Ammon's horn (tissue), 1 donor: ENCODE measurements at regions not wholly inside any gene's neighbourhood (a gene's known extent, or its start where the extent isn't known, plus 50 kb on each side); places are given as distances from the start of the nearest gene placed in this dataset.
A peak's percentile ranks its signal among the peaks of the same experiment; 100 is the strongest.

Experiments
- DNase-seq: peaks from one replicate; pipeline ENCODE4 v3.0.0-alpha.2; 2016; ENCODE audit warnings: low spot score

- no peak for DNase-seq
Measured at GRCh38 chrX:36436361-36436760, 516.8 kb downstream of the CFAP47 start.

- no peak for DNase-seq
Measured at GRCh38 chrX:36443007-36443406, 523.5 kb downstream of the CFAP47 start.

DNA sequence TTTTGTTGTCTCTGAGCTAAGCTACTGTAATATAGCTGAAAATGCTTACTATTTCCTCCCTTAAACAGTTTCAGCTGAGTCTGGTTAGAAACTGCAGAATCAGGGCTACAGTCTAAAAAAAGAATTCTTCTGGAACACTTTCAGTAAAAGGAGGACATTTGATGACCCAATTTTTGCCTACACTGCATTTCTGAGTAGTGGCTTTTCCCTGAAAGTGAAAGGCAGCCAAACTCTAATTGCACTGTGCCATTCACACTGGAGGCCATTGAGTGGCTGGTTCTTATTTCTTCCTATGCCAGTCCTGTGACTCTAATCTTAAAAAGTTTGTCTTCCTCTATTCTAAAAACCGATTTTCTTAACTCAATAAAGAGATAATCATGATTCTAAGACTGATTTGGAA is 526.0 kb downstream of the CFAP47 start:
- DNase-seq = peak; percentile 3

GRCh38 chrX:36462142-36462541 is 542.6 kb downstream of the CFAP47 start:
- DNase-seq = no peak

DNA sequence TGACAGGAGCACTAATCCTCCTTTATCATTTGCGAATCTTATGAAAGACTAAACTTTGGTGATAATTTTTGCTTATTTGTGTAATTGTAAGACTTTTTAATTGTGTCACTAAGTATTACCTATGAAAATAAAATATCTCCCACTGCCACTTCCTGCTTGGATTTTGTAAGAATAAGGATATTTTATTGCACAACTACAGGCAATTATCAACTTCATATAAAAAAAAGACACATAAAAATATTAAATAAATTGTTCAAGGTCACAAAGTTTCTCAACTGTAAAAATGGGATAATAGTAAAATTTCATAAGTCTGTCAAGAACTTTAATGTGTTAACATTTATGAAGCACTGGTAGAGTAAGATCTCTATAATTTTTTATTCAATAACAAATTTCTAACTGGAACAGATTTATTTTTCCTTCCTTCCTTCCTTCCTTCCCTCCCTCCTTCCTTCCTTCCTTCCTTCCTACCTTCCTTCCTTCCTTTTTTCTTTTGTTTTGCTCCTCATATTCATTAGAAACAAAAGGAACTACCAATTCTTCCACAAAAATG is 527.6 kb upstream of the FAM47C start:
- no peak for DNase-seq

DNA sequence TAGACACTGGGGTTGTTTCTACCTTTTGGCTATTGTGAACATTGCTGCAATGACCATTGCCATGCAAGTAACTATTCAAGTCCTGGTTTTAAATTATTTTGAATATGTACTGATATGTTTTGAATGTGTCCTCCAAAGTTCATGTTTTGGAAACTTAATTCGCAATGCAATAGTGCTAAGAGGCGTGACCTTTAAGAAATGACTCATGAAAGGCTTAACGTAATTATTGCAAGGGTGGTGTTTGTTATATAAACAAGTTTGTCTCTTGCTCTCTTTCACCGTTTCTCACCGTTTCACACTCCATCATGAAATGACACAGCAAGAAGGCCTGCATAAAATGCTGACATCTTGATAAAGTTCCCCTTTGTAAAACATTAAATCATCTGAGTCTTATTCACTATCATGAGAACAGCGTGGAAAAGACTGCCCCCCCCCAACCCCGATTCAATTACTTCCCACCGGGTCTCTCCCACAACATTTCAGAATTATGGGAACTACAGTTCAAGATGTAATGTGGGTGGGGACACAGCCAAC is 506.9 kb upstream of the FAM47C start:
- no peak for DNase-seq

DNA sequence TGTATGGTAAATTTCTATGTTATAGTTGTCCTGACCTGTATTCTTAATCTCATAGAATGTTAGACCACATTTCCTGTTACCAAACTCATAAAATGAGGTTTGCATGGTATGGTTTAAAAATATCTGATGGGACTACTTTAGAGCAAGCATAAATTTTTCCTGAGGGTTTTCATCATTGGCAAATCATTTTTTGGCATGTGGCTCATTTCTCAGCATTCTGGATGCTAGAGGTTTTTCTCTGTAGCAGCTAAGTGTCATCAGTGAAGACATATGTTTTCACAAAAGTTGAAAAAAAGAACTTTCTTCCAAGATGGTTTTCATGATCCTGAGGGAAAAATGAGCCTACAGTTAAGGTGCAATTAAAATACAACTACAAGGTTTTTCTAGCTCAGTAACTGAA is 503.5 kb upstream of the FAM47C start:
- DNase-seq = no peak

GRCh38 chrX:36508042-36508441 is 500.1 kb upstream of the FAM47C start:
- DNase-seq = no peak

- no peak for DNase-seq
Measured at GRCh38 chrX:36510736-36511135, 497.4 kb upstream of the FAM47C start.

DNA sequence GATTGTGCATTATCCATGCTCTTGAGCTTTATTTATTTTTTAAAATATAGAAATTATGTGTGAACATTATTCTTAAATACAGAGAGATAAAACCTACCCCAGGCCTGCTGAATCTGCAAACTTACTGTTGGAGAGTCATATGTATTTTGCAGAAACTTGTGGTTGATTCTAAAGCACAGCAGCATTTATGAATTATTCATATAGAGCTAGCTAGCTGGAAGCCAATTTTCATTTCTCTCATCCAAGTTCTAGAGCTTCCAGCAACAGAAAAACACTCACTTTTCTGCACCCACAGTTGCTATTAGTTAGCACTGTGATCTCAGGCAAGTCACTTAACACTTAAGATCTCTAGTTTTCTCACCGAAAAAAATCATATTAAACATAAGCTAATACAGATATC is 479.5 kb upstream of the FAM47C start:
- DNase-seq = peak; percentile 1

DNA sequence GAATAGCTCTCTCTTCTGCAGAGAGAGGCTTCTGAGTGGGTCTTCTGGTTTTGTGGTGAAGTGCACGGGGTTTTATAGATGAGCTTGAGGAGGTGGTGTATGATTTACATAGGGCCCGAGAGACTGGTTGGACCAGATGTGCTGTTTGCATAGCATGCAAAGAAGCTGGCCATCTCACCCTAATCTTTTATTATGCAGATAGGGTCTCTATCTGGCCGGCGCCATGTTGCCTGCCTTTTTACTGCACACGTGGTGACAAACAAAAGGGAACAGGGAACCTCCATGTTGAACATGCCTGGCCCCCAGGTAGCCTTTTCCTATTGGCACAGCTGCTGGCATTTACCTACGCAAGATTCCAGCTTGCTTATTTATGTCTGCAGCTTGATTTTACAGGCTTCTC is 473.3 kb upstream of the FAM47C start:
- DNase-seq = no peak

- DNase-seq = no peak
Measured at GRCh38 chrX:36543499-36543898, 464.7 kb upstream of the FAM47C start.

DNA sequence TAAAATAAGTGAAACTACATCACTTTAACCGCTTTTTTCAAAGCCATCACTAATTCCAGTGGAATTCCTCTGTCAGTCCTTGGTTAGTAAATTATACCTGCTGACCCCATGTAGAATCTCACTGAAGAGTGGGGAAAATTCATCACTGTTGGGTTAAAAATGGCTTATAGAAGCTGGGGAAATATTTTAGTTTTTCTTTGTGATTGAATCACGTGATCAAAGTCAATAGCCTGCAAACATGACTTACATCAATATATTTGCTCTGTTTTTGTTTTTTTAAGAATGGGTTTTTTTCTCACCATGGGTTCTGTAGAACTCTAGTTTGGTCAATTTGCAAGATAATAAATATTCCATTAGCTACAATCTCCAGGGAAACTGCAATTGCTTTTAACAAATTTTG is 445.2 kb upstream of the FAM47C start:
- DNase-seq = no peak

GRCh38 chrX:36568946-36569345 is 439.2 kb upstream of the FAM47C start:
- DNase-seq = no peak

- DNase-seq = peak; percentile 1
Measured at GRCh38 chrX:36573720-36574119, 434.4 kb upstream of the FAM47C start.

GRCh38 chrX:36575670-36576069 is 432.5 kb upstream of the FAM47C start:
- no peak for DNase-seq

GRCh38 chrX:36577006-36577405 is 431.2 kb upstream of the FAM47C start:
- DNase-seq = no peak

DNA sequence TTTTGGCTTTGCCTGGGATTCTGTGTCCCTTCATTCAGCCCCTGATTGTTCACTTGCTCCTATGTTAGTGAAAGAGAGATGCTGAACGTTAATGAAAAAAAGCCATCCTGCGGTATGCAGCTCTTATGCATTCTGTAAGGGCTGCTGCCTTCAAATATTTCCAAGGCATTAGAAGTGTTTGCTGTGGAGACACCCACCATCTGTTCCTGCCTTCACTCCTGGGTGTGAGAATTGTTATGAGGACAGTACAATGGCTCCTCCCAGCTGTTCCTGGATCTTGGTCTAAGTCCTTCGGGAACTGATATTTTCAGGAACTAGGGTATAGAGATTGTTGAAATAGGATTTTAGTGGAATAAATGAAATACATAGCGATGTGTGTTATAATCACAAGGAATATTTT is 427.1 kb upstream of the FAM47C start:
- no peak for DNase-seq

DNA sequence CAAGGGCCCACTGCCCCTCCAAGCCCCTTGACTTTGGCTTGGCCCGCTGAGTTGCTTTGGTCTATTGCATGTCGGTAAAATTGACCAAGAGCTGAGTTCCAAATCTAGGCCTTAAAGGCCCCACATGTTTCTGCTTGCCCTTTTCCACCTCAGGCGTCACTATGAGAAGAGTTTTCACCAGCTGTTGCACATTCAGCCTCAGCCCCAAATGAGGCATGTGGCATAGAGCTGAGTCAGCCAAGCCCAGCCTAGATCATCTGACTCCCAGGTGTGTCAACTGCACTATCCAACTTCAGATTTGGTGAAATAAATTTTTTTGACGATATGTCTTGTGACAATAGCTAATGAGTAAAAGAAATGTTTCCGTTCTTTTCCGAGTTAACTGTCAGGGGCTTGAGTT is 424.5 kb upstream of the FAM47C start:
- no peak for DNase-seq

- DNase-seq = no peak
Measured at GRCh38 chrX:36609616-36610585, 398.3 kb upstream of the FAM47C start.

DNA sequence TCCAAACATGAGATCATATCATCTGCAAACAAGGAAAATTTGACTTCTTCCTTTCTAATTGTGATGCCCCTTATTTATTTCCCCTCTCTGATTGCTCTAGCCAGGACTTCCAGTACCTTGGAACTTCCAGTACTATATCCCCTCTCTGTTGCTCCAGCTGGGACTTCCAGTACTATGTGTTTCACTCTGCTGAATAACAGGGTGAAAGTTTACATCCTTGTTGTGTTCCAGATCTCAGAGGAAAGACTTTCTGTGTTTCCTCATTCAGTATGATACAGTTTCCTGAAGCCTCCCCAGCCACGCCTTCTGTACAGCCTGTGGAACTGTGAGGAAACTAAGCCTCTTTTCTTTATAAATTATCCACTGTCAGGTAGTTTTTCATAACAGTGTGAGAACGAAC is 381.3 kb upstream of the FAM47C start:
- DNase-seq = no peak

DNA sequence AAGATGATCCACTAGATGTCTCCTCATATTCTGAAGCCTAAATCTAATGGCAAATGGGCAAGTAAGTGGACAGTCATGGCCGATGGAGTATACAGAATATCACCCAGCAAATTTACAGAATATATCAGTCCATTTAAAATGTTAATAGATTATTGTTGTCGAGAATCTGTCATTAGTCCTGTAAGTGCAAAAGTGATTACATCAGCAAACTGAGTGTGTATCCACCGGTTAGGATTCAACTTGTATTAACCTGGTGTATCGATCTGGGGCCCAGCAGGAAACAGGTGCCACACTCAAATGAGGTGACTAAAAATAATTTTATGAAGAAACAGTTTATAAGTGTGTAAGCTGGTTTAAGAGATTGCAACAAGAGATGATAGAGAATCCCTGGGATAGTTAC is 367.9 kb upstream of the FAM47C start:
- no peak for DNase-seq

- DNase-seq = no peak
Measured at GRCh38 chrX:36642052-36642451, 366.1 kb upstream of the FAM47C start.
